Pancreas (tissue), 10 donors: ENCODE measurements at regions not wholly inside any gene's neighbourhood (a gene's known extent, or its start where the extent isn't known, plus 50 kb on each side); places are given as distances from the start of the nearest gene placed in this dataset.

Experiments
- ATAC-seq, 4 donors: fragments of 200-7000 bp; cut with Tn5 transposase; one replicate each; pipeline versions ENCODE4 v1.8.0 to v1.9.1; 2020; ENCODE audit warnings: mild to moderate bottlenecking in 4 of 4, moderate library complexity in 4 of 4
- DNase-seq, 6 donors: peaks; one replicate each; pipeline ENCODE4 v3.0.0-alpha.2; 2020
- FAIRE-seq: peaks from 2 replicates; lab custom pipeline; 2012; peaks lifted over from hg19 to GRCh38; lab: Jason Lieb, UNC
- H3K27ac ChIP-seq, 4 donors: fragments of 200-600 bp; sonication (generic); 1 replicate in 3 of 4; 2 replicates in 1 of 4; pipeline versions ENCODE4 v1.5.0 to v1.8.0; 2020
- H3K27me3 ChIP-seq, 4 donors: fragments of 200-600 bp; one replicate each; pipeline ENCODE4 v1.8.0; 2021
- H3K36me3 ChIP-seq, 3 donors: fragments of 200-600 bp; sonication (generic) in 1 of 3; one replicate each; pipeline versions ENCODE4 v1.5.0 to v1.8.0; 2020 to 2021
- H3K4me1 ChIP-seq, 3 donors: fragments of 200-600 bp; one replicate each; pipeline ENCODE4 v1.8.0; 2021
- H3K4me3 ChIP-seq, 4 donors: fragments of 200-600 bp; sonication (generic) in 2 of 4; one replicate each; pipeline versions ENCODE4 v1.5.0 to v1.8.0; 2020 to 2021
- H3K9me3 ChIP-seq, 4 donors: fragments of 200-600 bp; one replicate each; pipeline ENCODE4 v1.8.0; 2021
- WGBS, 2 donors: extraction: QIAGEN DNeasy Blood & Tissue Kit; methylation state at CpG; one replicate each; pipeline ENCODE4 v1.1.7; 2013; 5-methylcytosine and 5-hydroxymethylcytosine counted together
- intact Hi-C, 3 donors: fragments of 100-400 bp; cut with DNase I; formaldehyde crosslinking; loops; one replicate each; pipeline versions ENCODE4 v1.11.1 to v1.14.2; 2022
- TF ChIP-seq, protein P1 (sequence below), 4 donors: fragments of 200-600 bp; sonication (generic) in 3 of 4; IDR thresholded peaks; one replicate each; pipeline versions ENCODE4 v1.5.0 to v1.8.0; 2021; ENCODE audit warnings: antibody characterized with exemption in 4 of 4
- donor health status: healthy with polysubstance abuse.
- donor health status: DM: no; HTN: no; CAD: no; lungs with moderate emphysema.
- donor health status: DM: no; HTN: no; CAD: no.
- donor health status: control.
- donor health status: control.
- donor health status: Bipolar disorder and iron deficiency.
- donor health status: DM: yes; HTN: yes; CAD: no.
- donor health status: DM: no; HTN: no; CAD: no.
- donor health status: DM: no; HTN: no; CAD: no.
- donor health status: DM: yes; HTN: yes; CAD: no.

- no peaks in the 10 kb centered on the region for H3K9me3 ChIP-seq
- DNase-seq (peak in 3 of 6 donors; percentile 6 to 14 (median 6)), FAIRE-seq (no peak), ATAC-seq (no peak)
- no peaks in the 10 kb centered on the region for H3K27me3 ChIP-seq
- H3K36me3 ChIP-seq = no peaks in the 10 kb centered on the region
- H3K4me1 ChIP-seq = no peaks in the 10 kb centered on the region
- no peak overlapping the region for H3K27ac ChIP-seq
- intact Hi-C loops = no loop called here
- 73 to 81% methylated on average over 2 of the region's 2 CpGs for WGBS, 2 donors
- no peak overlapping the region for H3K4me3 ChIP-seq
- TF ChIP-seq, protein P1, sequence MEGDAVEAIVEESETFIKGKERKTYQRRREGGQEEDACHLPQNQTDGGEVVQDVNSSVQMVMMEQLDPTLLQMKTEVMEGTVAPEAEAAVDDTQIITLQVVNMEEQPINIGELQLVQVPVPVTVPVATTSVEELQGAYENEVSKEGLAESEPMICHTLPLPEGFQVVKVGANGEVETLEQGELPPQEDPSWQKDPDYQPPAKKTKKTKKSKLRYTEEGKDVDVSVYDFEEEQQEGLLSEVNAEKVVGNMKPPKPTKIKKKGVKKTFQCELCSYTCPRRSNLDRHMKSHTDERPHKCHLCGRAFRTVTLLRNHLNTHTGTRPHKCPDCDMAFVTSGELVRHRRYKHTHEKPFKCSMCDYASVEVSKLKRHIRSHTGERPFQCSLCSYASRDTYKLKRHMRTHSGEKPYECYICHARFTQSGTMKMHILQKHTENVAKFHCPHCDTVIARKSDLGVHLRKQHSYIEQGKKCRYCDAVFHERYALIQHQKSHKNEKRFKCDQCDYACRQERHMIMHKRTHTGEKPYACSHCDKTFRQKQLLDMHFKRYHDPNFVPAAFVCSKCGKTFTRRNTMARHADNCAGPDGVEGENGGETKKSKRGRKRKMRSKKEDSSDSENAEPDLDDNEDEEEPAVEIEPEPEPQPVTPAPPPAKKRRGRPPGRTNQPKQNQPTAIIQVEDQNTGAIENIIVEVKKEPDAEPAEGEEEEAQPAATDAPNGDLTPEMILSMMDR (IDR thresholded peaks at IDR 0.05) = no peak
Measured at GRCh38 chr4:79748835-79749234, 324.2 kb downstream of the ANTXR2 start.

DNA sequence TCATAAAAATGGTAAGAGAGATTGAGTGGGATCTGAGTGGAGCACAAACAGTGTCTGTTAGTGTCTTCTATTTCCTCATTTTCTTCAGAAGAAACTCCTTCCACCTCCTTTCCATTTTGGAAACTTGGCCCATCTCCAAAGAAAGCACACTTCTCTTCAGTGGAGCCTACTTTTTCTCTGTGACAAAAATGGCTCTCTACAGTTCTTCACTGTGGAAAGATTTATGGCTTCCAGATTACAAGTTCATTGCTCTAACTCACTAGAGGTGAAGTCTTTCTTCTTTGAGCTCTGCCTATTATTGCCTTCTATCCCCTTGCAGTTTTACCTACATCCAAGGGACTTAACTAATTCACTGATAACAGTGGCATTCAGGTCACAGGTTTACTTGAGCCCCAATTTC is 325.8 kb downstream of the ANTXR2 start:
- no peaks in the 10 kb centered on the region for H3K27me3 ChIP-seq
- DNase-seq (no peak), ATAC-seq (no peak), FAIRE-seq (no peak)
- intact Hi-C loops = no loop called here
- H3K4me3 ChIP-seq = no peak overlapping the region
- H3K9me3 ChIP-seq = no peaks in the 10 kb centered on the region
- no peaks in the 10 kb centered on the region for H3K4me1 ChIP-seq
- TF ChIP-seq, protein P1 (IDR thresholded peaks at IDR 0.05) = no peak
- H3K27ac ChIP-seq = no peak overlapping the region
- no peaks in the 10 kb centered on the region for H3K36me3 ChIP-seq

GRCh38 chr4:79743014-79743413 is 330.0 kb downstream of the ANTXR2 start:
- no peaks in the 10 kb centered on the region for H3K9me3 ChIP-seq
- no peaks in the 10 kb centered on the region for H3K4me1 ChIP-seq
- intact Hi-C loops = no loop called here
- no peaks in the 10 kb centered on the region for H3K36me3 ChIP-seq
- no peak overlapping the region for H3K27ac ChIP-seq
- TF ChIP-seq, protein P1 (IDR thresholded peaks at IDR 0.05) = no peak
- peak in 1 of 6 donors; percentile 14 for DNase-seq
- no peaks in the 10 kb centered on the region for H3K27me3 ChIP-seq
- 78 to 88% methylated on average over 8 of the region's 8 CpGs for WGBS, 2 donors
- no peak for ATAC-seq
- no peak overlapping the region for H3K4me3 ChIP-seq
- no peak for FAIRE-seq

- WGBS, 2 donors = 55 to 62% methylated on average over 3 of the region's 3 CpGs
- intact Hi-C loops = no loop called here
- TF ChIP-seq, protein P1 (IDR thresholded peaks at IDR 0.05) = no peak
- Histone ChIP-seq H3K27ac (no peak overlapping the region), H3K4me3 (no peak overlapping the region), H3K27me3 (no peaks in the 10 kb centered on the region), H3K4me1 (no peaks in the 10 kb centered on the region), H3K36me3 (no peaks in the 10 kb centered on the region), H3K9me3 (no peaks in the 10 kb centered on the region)
- DNase-seq = no peak
- FAIRE-seq = no peak
- no peak for ATAC-seq
Measured at GRCh38 chr4:79739912-79740311, 331.9 kb upstream of the GK2 start.

GRCh38 chr4:79723507-79723906 is 315.5 kb upstream of the GK2 start:
- H3K27ac ChIP-seq = no peak overlapping the region
- H3K4me3 ChIP-seq = no peak overlapping the region
- no peak for FAIRE-seq
- intact Hi-C loops = no loop called here
- H3K36me3 ChIP-seq = no peaks in the 10 kb centered on the region
- TF ChIP-seq, protein P1 (IDR thresholded peaks at IDR 0.05) = no peak
- no peaks in the 10 kb centered on the region for H3K9me3 ChIP-seq
- peak in 1 of 6 donors; percentile 31 for DNase-seq
- WGBS, 2 donors = 74 to 78% methylated on average over 15 of the region's 15 CpGs
- H3K27me3 ChIP-seq = no peaks in the 10 kb centered on the region
- ATAC-seq = no peak
- no peaks in the 10 kb centered on the region for H3K4me1 ChIP-seq
